ENCODE measurements at regions not wholly inside any gene's neighbourhood (a gene's known extent, or its start where the extent isn't known, plus 50 kb on each side); places are given as distances from the start of the nearest gene placed in this dataset.

DNA sequence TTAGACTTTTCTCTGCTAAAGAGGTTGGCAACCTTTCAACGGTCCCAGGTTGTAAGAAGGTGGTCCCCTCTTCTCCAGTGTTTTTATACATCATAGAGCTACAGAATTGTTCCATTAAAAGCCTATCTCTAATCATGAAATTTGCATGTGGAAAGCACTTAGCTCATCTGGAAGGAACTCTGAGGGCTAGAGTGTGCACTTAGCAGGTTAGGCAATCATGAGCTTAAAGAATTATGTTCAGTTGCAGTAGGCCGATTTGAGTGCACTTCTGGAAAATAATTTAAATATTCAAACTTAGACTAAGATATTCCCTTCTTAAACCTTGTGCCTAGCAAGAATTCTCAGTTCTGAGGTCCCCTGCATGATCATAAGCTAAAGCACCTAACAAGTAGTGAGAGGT lies 468.7 kb downstream of the SPATA31D1 start:
- Histone ChIP-seq H3K9me3 (ENCODE audit: control insufficient read depth, insufficient read depth, low read length) (no peaks in the 10 kb centered on the region), H3K79me2 (ENCODE audit: control insufficient read depth, low read length) (no peaks in the 10 kb centered on the region), H3K4me3 (ENCODE audit: low read length) (no peak overlapping the region), H3F3A (ENCODE audit: control insufficient read depth, insufficient read depth) (no peaks in the 10 kb centered on the region), H3K4me1 (ENCODE audit: control insufficient read depth, low read length) (no peaks in the 10 kb centered on the region), H3K4me2 (ENCODE audit: low read length) (no peak overlapping the region), H3K27me3 (ENCODE audit: control insufficient read depth, low read length) (no peaks in the 10 kb centered on the region), H3K9me2 (replicated peaks; ENCODE audit: control insufficient read depth, low read length) (no peaks in the 10 kb centered on the region), H3K36me3 (ENCODE audit: control insufficient read depth, low read length) (no peaks in the 10 kb centered on the region), H3K27ac (ENCODE audit: low read depth, low read length) (no peak overlapping the region), H4K20me1 (ENCODE audit: control insufficient read depth, insufficient read depth, low read depth, low read length) (no peaks in the 10 kb centered on the region)
- no peak for TF ChIP-seq EZH2phosphoT487 (IDR thresholded peaks at IDR 0.05; ENCODE audit: borderline replicate concordance, low read length)

DNA sequence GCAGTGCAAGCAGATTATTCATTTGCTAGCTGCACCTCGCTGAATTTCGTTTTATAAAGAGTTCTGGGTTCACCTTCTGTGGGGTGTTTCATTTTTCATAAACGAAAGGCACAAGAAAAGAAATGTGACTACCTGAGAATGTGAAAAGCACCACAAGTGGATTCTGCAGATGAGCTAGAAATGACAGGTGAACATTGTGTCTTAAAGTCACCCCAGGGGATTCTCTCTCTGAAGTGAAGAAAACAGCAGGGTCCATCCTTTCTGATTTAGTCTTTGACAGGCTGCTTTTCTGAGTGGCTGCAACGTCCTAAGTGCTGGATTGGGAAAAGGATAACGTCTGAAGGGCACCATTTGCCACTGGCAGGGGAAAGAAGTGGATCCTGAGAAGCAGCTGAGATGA lies 469.3 kb downstream of the SPATA31D1 start:
- no peak for TF ChIP-seq EZH2phosphoT487 (IDR thresholded peaks at IDR 0.05; ENCODE audit: borderline replicate concordance, low read length)
- TF ChIP-seq, protein P1, sequence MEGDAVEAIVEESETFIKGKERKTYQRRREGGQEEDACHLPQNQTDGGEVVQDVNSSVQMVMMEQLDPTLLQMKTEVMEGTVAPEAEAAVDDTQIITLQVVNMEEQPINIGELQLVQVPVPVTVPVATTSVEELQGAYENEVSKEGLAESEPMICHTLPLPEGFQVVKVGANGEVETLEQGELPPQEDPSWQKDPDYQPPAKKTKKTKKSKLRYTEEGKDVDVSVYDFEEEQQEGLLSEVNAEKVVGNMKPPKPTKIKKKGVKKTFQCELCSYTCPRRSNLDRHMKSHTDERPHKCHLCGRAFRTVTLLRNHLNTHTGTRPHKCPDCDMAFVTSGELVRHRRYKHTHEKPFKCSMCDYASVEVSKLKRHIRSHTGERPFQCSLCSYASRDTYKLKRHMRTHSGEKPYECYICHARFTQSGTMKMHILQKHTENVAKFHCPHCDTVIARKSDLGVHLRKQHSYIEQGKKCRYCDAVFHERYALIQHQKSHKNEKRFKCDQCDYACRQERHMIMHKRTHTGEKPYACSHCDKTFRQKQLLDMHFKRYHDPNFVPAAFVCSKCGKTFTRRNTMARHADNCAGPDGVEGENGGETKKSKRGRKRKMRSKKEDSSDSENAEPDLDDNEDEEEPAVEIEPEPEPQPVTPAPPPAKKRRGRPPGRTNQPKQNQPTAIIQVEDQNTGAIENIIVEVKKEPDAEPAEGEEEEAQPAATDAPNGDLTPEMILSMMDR (IDR thresholded peaks at IDR 0.05; ENCODE audit: low read depth, low read length, poor library complexity, severe bottlenecking), result no peak
- H3K27me3 ChIP-seq (ENCODE audit: control insufficient read depth, low read length), result no peaks in the 10 kb centered on the region
- no peak overlapping the region for H3K4me3 ChIP-seq (ENCODE audit: low read length)
- no peaks in the 10 kb centered on the region for H3K79me2 ChIP-seq (ENCODE audit: control insufficient read depth, low read length)
- no peak overlapping the region for H3K27ac ChIP-seq (ENCODE audit: low read depth, low read length)
- no peak overlapping the region for H3K4me2 ChIP-seq (ENCODE audit: low read length)
- H3K4me1 ChIP-seq (ENCODE audit: control insufficient read depth, low read length), result no peaks in the 10 kb centered on the region
- no peaks in the 10 kb centered on the region for H3K9me2 ChIP-seq (replicated peaks; ENCODE audit: control insufficient read depth, low read length)
- H3K36me3 ChIP-seq (ENCODE audit: control insufficient read depth, low read length), result no peaks in the 10 kb centered on the region
- H4K20me1 ChIP-seq (ENCODE audit: control insufficient read depth, insufficient read depth, low read depth, low read length), result no peaks in the 10 kb centered on the region
- H3K9me3 ChIP-seq (ENCODE audit: control insufficient read depth, insufficient read depth, low read length), result no peaks in the 10 kb centered on the region
- H3F3A ChIP-seq (ENCODE audit: control insufficient read depth, insufficient read depth), result no peaks in the 10 kb centered on the region

DNA sequence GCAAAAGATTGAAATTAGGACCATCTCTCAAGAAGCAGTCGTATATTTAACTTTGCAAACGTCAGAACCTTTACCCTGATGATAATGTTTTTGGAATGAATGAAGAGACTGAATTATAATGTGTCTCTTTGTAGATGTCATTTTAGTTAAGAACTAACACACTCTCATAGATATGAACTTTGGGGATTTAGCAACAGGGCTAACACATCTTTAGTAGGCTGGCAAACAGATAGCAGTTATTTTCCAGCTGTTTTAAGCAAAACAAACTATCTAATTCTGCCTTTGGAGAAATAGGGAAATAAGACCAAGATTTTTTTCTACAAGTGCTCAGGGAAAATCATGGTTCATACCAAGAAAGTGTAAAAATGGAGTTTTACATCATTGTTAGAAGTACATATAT lies 469.7 kb downstream of the SPATA31D1 start:
- no peak for TF ChIP-seq EZH2phosphoT487 (IDR thresholded peaks at IDR 0.05; ENCODE audit: borderline replicate concordance, low read length)
- TF ChIP-seq, protein P1 (IDR thresholded peaks at IDR 0.05; ENCODE audit: low read depth, low read length, poor library complexity, severe bottlenecking), result no peak
- H3K4me1 ChIP-seq (ENCODE audit: control insufficient read depth, low read length), result no peaks in the 10 kb centered on the region
- H3K27me3 ChIP-seq (ENCODE audit: control insufficient read depth, low read length), result no peaks in the 10 kb centered on the region
- no peak overlapping the region for H3K4me2 ChIP-seq (ENCODE audit: low read length)
- no peaks in the 10 kb centered on the region for H3K9me3 ChIP-seq (ENCODE audit: control insufficient read depth, insufficient read depth, low read length)
- no peak overlapping the region for H3K4me3 ChIP-seq (ENCODE audit: low read length)
- no peak overlapping the region for H3K27ac ChIP-seq (ENCODE audit: low read depth, low read length)
- H3K9me2 ChIP-seq (replicated peaks; ENCODE audit: control insufficient read depth, low read length), result no peaks in the 10 kb centered on the region
- H4K20me1 ChIP-seq (ENCODE audit: control insufficient read depth, insufficient read depth, low read depth, low read length), result no peaks in the 10 kb centered on the region
- no peaks in the 10 kb centered on the region for H3K36me3 ChIP-seq (ENCODE audit: control insufficient read depth, low read length)
- H3F3A ChIP-seq (ENCODE audit: control insufficient read depth, insufficient read depth), result no peaks in the 10 kb centered on the region
- H3K79me2 ChIP-seq (ENCODE audit: control insufficient read depth, low read length), result no peaks in the 10 kb centered on the region

DNA sequence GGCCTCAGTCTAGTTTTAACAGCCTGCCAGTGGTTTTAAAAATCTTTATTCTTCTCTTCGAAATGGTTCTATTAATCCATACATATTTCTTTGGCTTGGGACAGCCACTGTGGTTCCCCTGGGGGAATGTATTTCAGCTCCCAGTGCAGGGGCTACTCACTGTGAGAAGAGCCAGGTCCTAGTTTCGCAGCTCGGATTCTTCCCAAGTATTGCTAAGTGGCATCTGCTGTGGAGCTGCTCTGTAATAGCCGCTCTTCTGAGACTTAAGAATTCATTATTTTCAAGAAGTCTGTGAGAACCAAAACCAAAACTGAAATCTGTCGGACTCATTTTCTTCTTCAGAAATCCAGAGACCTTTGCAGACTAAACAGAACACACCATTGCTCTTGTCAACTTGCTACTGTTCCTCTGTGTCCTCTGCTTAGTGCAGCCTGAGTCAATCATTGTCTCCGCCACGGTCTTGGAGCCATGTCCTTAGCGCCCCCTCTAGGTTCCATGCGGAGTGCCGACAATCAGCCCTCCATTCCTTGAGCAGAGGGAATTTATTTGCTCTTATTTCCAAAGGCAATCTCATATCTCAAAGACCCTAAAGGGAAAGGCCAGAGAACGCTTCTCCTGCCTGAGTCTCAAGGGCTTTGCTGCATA lies 478.2 kb downstream of the SPATA31D1 start:
- no peaks in the 10 kb centered on the region for H4K20me1 ChIP-seq (ENCODE audit: control insufficient read depth, insufficient read depth, low read depth, low read length)
- no peaks in the 10 kb centered on the region for H3K9me3 ChIP-seq (ENCODE audit: control insufficient read depth, insufficient read depth, low read length)
- H3F3A ChIP-seq (ENCODE audit: control insufficient read depth, insufficient read depth), result no peaks in the 10 kb centered on the region
- H3K9me2 ChIP-seq (replicated peaks; ENCODE audit: control insufficient read depth, low read length), result no peaks in the 10 kb centered on the region
- no peak overlapping the region for H3K27ac ChIP-seq (ENCODE audit: low read depth, low read length)
- no peak overlapping the region for H3K4me3 ChIP-seq (ENCODE audit: low read length)
- no peak overlapping the region for H3K4me2 ChIP-seq (ENCODE audit: low read length)
- no peaks in the 10 kb centered on the region for H3K4me1 ChIP-seq (ENCODE audit: control insufficient read depth, low read length)
- no peaks in the 10 kb centered on the region for H3K27me3 ChIP-seq (ENCODE audit: control insufficient read depth, low read length)
- no peaks in the 10 kb centered on the region for H3K36me3 ChIP-seq (ENCODE audit: control insufficient read depth, low read length)
- H3K79me2 ChIP-seq (ENCODE audit: control insufficient read depth, low read length), result no peaks in the 10 kb centered on the region
- no peak for TF ChIP-seq EZH2phosphoT487 (IDR thresholded peaks at IDR 0.05; ENCODE audit: borderline replicate concordance, low read length)
- TF ChIP-seq, protein P1 (IDR thresholded peaks at IDR 0.05; ENCODE audit: low read depth, low read length, poor library complexity, severe bottlenecking), result no peak

All from DOHH2 (cell line).